Activated CD8-positive, alpha-beta memory T cell treated with anti-CD3 and anti-CD28 coated beads for 48 hours (primary cell): ENCODE measurements at regions not wholly inside any gene's neighbourhood (a gene's known extent, or its start where the extent isn't known, plus 50 kb on each side); places are given as distances from the start of the nearest gene placed in this dataset.
"Not testable (repeated sequence)": the region's sequence is repeated elsewhere in the genome, so short reads cannot be mapped to it uniquely, and the experiment has no call there.

Experiments
- DNase-seq, 3 experiments: peaks; one replicate each; pipeline ENCODE4 v3.0.0-alpha.2; 2020; ENCODE audit warnings: low read depth in 2 of 3, low spot score in 2 of 3

GRCh38 chr2:144128130-144128746 lies 391.7 kb downstream of the ZEB2 start:
- no peak for DNase-seq

- DNase-seq, result no peak
Measured at GRCh38 chr2:144127693-144128092, 392.2 kb downstream of the ZEB2 start.

- DNase-seq, result no peak
Measured at GRCh38 chr2:144126302-144126701, 393.6 kb downstream of the ZEB2 start.

- no peak for DNase-seq
Measured at GRCh38 chr2:144125751-144126150, 394.2 kb downstream of the ZEB2 start.

DNA sequence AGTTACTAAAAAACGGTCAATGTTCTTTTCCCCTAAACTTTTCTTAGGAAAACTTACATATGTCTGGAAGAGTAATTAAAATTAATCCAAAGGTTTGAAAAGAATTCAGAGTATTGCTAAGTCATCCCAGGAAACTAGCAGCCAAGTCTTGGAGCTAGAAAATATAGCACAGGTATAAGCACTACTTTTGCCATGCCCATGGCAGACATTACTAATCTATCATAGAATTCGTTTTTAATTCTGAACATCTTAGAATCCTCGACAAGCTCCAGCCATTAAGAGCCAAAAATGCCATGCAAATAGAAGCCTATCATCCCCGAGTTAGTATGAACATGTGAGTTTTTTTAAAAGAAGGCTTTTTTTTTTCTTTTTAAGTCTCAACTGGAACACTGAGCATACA lies 395.0 kb downstream of the ZEB2 start:
- DNase-seq, result no peak

- DNase-seq, result no peak
Measured at GRCh38 chr2:144120487-144120886, 399.4 kb downstream of the ZEB2 start.

GRCh38 chr2:144117086-144117485 lies 402.8 kb downstream of the ZEB2 start:
- no peak for DNase-seq

DNA sequence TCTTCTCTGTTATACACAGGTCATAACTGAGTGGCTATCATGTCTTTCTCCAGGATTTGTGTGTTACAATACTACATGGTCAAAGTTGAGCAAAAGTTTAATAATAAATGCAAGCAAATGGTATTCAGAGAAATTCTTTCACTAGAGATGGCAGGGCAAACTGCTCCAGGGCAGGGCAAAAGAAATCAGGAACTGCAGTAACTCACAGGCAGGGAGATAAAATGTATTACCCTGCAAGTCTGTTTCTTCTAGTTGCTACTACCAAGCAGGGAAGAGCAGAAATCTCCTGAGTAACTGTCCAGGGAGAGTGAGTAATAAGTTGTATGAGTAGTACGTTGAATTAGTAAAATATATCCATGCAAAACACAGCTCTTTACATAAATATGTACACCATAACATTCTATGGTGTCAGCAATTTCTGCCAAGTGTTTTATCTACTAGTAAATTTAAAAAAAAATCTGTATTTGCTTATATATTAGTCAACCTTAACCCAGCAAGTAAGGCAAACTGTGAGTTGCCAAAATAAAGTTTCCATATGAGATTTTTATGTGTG lies 404.1 kb downstream of the ZEB2 start:
- DNase-seq, result no peak

DNA sequence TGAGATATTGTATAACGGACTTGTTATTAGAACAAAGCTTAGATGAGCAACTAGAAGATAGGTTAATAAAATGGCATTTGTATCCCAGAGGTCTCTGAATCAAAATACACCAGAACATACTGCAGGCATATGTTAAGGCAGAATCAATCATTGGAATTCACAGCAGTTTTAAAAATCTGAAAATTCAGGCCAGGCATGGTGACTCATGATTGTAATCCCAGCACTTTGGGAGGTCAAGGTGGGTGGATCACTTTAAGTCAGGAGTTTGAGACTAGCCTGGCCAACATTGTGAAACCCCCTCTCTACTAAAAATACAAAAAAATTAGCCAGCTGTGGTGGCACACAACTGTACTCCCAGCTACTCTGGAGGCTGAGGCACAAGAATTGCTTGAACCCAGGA lies 405.2 kb downstream of the ZEB2 start:
- DNase-seq, result no peak

GRCh38 chr2:144111437-144111836 lies 408.5 kb downstream of the ZEB2 start:
- DNase-seq, result no peak

DNA sequence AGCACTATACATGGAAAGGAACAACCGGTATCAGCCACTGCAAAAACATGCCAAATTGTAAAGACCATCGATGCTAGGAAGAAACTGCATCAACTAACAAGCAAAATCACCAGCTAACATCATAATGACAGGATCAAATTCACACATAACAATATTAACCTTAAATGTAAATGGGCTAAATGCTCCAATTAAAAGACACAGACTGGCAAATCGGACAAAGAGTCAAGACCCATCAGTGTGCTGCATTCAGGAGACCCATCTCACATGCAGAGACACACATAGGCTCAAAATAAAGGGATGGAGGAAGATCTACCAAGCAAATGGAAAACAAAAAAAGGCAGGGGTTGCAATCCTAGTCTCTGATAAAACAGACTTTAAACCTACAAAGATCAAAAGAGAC lies 413.8 kb downstream of the ZEB2 start:
- not testable (repeated sequence) for DNase-seq

- no peak for DNase-seq
Measured at GRCh38 chr2:144102386-144102785, 417.5 kb downstream of the ZEB2 start.

GRCh38 chr2:144099780-144100377 lies 420.0 kb downstream of the ZEB2 start:
- DNase-seq, result no peak

- DNase-seq, result no peak
Measured at GRCh38 chr2:144099340-144099739, 420.6 kb downstream of the ZEB2 start.

DNA sequence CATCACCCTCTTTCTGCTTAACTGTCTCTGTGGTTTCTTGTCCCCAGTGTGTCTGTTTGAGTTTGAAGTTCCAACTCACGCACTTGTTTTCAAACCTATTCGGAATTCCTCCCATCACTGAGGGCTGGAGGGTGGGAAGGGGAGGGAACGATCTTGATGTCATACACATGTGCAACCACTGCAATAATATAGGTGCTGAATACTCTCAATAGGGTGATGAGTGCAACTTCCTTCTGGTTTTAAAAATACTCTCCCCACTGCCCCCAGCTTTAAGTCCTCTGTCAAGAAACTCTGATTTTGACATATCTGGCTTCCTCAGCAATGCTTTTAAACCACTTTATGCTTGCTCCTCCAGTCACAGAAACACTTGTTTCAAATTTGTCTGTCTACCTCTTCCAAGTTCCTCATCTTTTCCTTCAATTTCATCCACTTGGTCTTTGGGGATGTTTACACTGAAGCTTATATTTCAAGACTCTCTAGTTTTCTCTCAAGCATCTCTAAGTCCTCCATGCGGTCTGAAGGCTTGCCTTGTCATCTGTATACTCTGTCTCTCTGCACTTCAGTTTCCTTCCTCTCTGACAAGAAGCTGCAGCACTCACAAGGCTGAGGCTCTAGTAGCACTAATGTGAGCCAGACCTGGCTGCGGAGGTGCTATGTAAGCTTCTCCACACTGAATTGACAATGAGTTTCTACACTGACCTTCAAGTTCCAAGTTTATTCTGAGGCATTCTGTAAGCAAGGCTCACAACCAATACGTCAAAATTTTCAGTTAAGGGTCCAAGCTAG lies 422.3 kb downstream of the ZEB2 start:
- DNase-seq, result no peak

DNA sequence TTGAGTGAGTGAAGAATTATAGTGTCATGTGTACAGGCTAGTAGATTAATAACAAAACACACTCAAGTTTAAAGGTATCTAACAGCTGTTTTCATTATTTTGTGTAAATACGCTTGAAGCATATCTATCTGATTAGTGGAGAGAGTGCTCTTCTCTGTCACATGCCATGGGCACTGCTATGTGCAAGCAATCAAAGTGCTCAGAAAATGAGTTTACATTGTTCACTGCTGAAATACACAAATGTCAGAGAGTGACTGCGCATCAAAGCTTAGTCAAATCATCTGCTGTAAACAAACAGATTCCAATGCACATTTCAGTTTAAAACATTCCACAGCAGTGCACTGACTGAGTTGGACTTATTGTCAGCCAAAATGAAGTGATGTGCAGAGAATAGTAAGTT lies 423.4 kb downstream of the ZEB2 start:
- DNase-seq, result no peak

GRCh38 chr2:144094408-144095151 lies 425.3 kb downstream of the ZEB2 start:
- no peak for DNase-seq

DNA sequence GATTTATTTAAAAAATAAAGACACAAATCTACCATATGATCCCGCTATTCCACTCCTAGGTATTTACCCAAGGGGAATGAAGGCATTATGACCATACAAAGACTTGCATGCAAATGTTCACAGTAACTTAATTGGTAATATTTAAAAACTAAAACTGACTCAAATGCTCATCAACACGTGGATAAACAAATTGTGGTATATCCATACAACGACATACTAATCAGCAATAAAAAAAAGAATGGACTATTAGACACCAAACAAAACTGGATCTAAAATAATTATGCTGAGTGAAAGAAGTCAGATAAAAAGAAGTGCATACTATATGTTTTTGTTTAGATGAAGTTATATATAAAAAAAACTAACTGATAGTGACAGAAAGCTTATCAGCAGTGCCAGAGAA lies 428.3 kb downstream of the ZEB2 start:
- no peak for DNase-seq

GRCh38 chr2:144088863-144089262 lies 431.1 kb downstream of the ZEB2 start:
- no peak for DNase-seq

GRCh38 chr2:144086965-144087364 lies 433.0 kb downstream of the ZEB2 start:
- no peak for DNase-seq

- DNase-seq, result no peak
Measured at GRCh38 chr2:144085016-144085415, 434.9 kb downstream of the ZEB2 start.
